Suprapubic skin (tissue), 4 donors: ENCODE measurements at regions not wholly inside any gene's neighbourhood (a gene's known extent, or its start where the extent isn't known, plus 50 kb on each side); places are given as distances from the start of the nearest gene placed in this dataset.
"Not testable (repeated sequence)": the region's sequence is repeated elsewhere in the genome, so short reads cannot be mapped to it uniquely, and the experiment has no call there.

Source experiments
- DNase-seq, 2 donors: peaks; one replicate each; pipeline ENCODE4 v3.0.0-alpha.2; 2019; ENCODE audit warnings: low spot score in 2 of 2
- H3K27ac ChIP-seq: fragments of 200-600 bp; sonication (generic); one replicate; pipeline ENCODE4 v1.5.1; 2019
- H3K27me3 ChIP-seq: fragments of 200-600 bp; sonication (generic); one replicate; pipeline ENCODE4 v1.5.1; 2019
- H3K36me3 ChIP-seq: fragments of 200-600 bp; sonication (generic); one replicate; pipeline ENCODE4 v1.5.1; 2019
- H3K4me1 ChIP-seq: fragments of 200-600 bp; sonication (generic); one replicate; pipeline ENCODE4 v1.5.1; 2019
- H3K4me3 ChIP-seq: fragments of 200-600 bp; sonication (generic); one replicate; pipeline ENCODE4 v1.5.1; 2019; ENCODE audit warnings: mild to moderate bottlenecking
- H3K9me3 ChIP-seq: fragments of 200-600 bp; sonication (generic); one replicate; pipeline ENCODE4 v1.5.1; 2019
- CTCF ChIP-seq, 2 donors: fragments of 200-600 bp in 1 of 2; fragments of 450-650 bp in 1 of 2; sonication (generic) in 1 of 2; IDR thresholded peaks; one replicate each; pipeline ENCODE4 v1.5.1; 2016 to 2019; ENCODE audit warnings: antibody characterized with exemption in 2 of 2, mild to moderate bottlenecking in 1 of 2, moderate library complexity in 1 of 2
- EP300 ChIP-seq: sonication (generic); formaldehyde crosslinking; IDR thresholded peaks from one replicate; pipeline ENCODE4 v1.6.1; 2017; ENCODE audit warnings: antibody characterized with exemption
- POLR2A ChIP-seq, 2 donors: fragments of 450-650 bp; IDR thresholded peaks; one replicate each; pipeline ENCODE4 v1.6.1; 2017; ENCODE audit warnings: antibody characterized with exemption in 2 of 2, mild to moderate bottlenecking in 2 of 2, moderate library complexity in 2 of 2
- POLR2AphosphoS5 ChIP-seq, 3 donors: sonication (generic); formaldehyde crosslinking; IDR thresholded peaks; one replicate each; pipeline ENCODE4 v1.6.1; 2017; ENCODE audit warnings: antibody characterized with exemption in 3 of 3
- WGBS: methylation state at CpG from one replicate; pipeline ENCODE4 v1.1.5; 2018; 5-methylcytosine and 5-hydroxymethylcytosine counted together

- no peak for DNase-seq
- 83% methylated on average over 1 of the region's 1 CpG for WGBS
Observed at GRCh38 chr2:228575897-228576296, 394.4 kb upstream of the SPHKAP start.

GRCh38 chr2:228568275-228568674, 386.8 kb upstream of the SPHKAP start:
- not testable (repeated sequence) for H3K4me1 ChIP-seq, DNase-seq, H3K27me3 ChIP-seq, H3K4me3 ChIP-seq, H3K27ac ChIP-seq, H3K9me3 ChIP-seq, H3K36me3 ChIP-seq
- WGBS: 85% methylated on average over 16 of the region's 28 CpGs

More at GRCh38 chr2:228575897-228576296, 394.4 kb upstream of the SPHKAP start:
- Histone ChIP-seq H3K27ac (no peak overlapping the region), H3K36me3 (no peaks in the 10 kb centered on the region), H3K9me3 (no peaks in the 10 kb centered on the region), H3K4me1 (no peaks in the 10 kb centered on the region), H3K4me3 (no peak overlapping the region), H3K27me3 (no peaks in the 10 kb centered on the region)
- TF ChIP-seq POLR2AphosphoS5 (IDR thresholded peaks at IDR 0.05): no peak
- TF ChIP-seq CTCF (IDR thresholded peaks at IDR 0.05): no peak
- TF ChIP-seq EP300: no peak
- TF ChIP-seq POLR2A (IDR thresholded peaks at IDR 0.05): no peak

GRCh38 chr2:228561816-228562215, 380.3 kb upstream of the SPHKAP start:
- H3K27me3 ChIP-seq: no peaks in the 10 kb centered on the region
- H3K27ac ChIP-seq: no peak overlapping the region
- no peaks in the 10 kb centered on the region for H3K9me3 ChIP-seq
- no peak for DNase-seq
- no peak overlapping the region for H3K4me3 ChIP-seq
- 81% methylated on average over 6 of the region's 6 CpGs for WGBS
- no peaks in the 10 kb centered on the region for H3K36me3 ChIP-seq
- no peaks in the 10 kb centered on the region for H3K4me1 ChIP-seq
- TF ChIP-seq CTCF (IDR thresholded peaks at IDR 0.05): no peak

- no peak for DNase-seq
- no peaks in the 10 kb centered on the region for H3K36me3 ChIP-seq
- TF ChIP-seq POLR2AphosphoS5 (IDR thresholded peaks at IDR 0.05): no peak
- no peak for TF ChIP-seq EP300
- TF ChIP-seq CTCF (IDR thresholded peaks at IDR 0.05): no peak
- TF ChIP-seq POLR2A (IDR thresholded peaks at IDR 0.05): no peak
- 94% methylated on average over 3 of the region's 3 CpGs for WGBS
- H3K27ac ChIP-seq: no peak overlapping the region
- H3K4me3 ChIP-seq: no peak overlapping the region
- H3K9me3 ChIP-seq: no peaks in the 10 kb centered on the region
- H3K27me3 ChIP-seq: no peaks in the 10 kb centered on the region
- H3K4me1 ChIP-seq: no peaks in the 10 kb centered on the region
Observed at GRCh38 chr2:228559774-228560415, 378.4 kb upstream of the SPHKAP start.

- Histone ChIP-seq H3K27me3 (no peaks in the 10 kb centered on the region), H3K9me3 (no peaks in the 10 kb centered on the region), H3K27ac (no peak overlapping the region), H3K4me3 (no peak overlapping the region), H3K36me3 (no peaks in the 10 kb centered on the region), H3K4me1 (no peaks in the 10 kb centered on the region)
- no peak for TF ChIP-seq POLR2AphosphoS5 (IDR thresholded peaks at IDR 0.05)
- no peak for TF ChIP-seq CTCF (IDR thresholded peaks at IDR 0.05)
- TF ChIP-seq EP300: no peak
- no peak for TF ChIP-seq POLR2A (IDR thresholded peaks at IDR 0.05)
- 64% methylated on average over 1 of the region's 1 CpG for WGBS
- DNase-seq: no peak
Observed at GRCh38 chr2:228556717-228557116, 375.2 kb upstream of the SPHKAP start.

GRCh38 chr2:228549441-228550007, 368.0 kb upstream of the SPHKAP start:
- H3K27me3 ChIP-seq: no peaks in the 10 kb centered on the region
- 76% methylated on average over 7 of the region's 7 CpGs for WGBS

More at GRCh38 chr2:228549441-228550007, 368.0 kb upstream of the SPHKAP start:
- no peak for DNase-seq
- TF ChIP-seq EP300 (no peak), POLR2AphosphoS5 (IDR thresholded peaks at IDR 0.05) (no peak), CTCF (IDR thresholded peaks at IDR 0.05) (no peak), POLR2A (IDR thresholded peaks at IDR 0.05) (no peak)
- Histone ChIP-seq H3K36me3 (no peaks in the 10 kb centered on the region), H3K4me1 (no peaks in the 10 kb centered on the region), H3K9me3 (peaks cover 9% of the 10 kb centered on the region), H3K4me3 (no peak overlapping the region), H3K27ac (no peak overlapping the region)
